Activated T-cell treated with anti-CD3 and anti-CD28 coated beads for 48 hours (primary cell): ENCODE measurements at regions not wholly inside any gene's neighbourhood (a gene's known extent, or its start where the extent isn't known, plus 50 kb on each side); places are given as distances from the start of the nearest gene placed in this dataset.
"Not testable (repeated sequence)": the region's sequence is repeated elsewhere in the genome, so short reads cannot be mapped to it uniquely, and the experiment has no call there.

Experiments
- DNase-seq: peaks from one replicate; pipeline ENCODE4 v3.0.0-alpha.2; 2020; ENCODE audit warnings: low read depth

GRCh38 chr6:140253096-140253495, 878.6 kb upstream of the CITED2 start:
- DNase-seq, result no peak

- DNase-seq, result no peak
Observed at GRCh38 chr6:140252099-140252498, 877.7 kb upstream of the CITED2 start.

GRCh38 chr6:140245296-140246040, 871.0 kb upstream of the CITED2 start:
- no peak for DNase-seq

- DNase-seq, result no peak
Observed at GRCh38 chr6:140237251-140237650, 862.8 kb upstream of the CITED2 start.

GRCh38 chr6:140236732-140237131, 862.3 kb upstream of the CITED2 start:
- no peak for DNase-seq

GRCh38 chr6:140230282-140230681, 855.8 kb upstream of the CITED2 start:
- no peak for DNase-seq

GRCh38 chr6:140228491-140228890, 854.0 kb upstream of the CITED2 start:
- DNase-seq, result no peak

GRCh38 chr6:140226637-140227036, 852.2 kb upstream of the CITED2 start:
- no peak for DNase-seq

GRCh38 chr6:140225701-140226436, 851.4 kb upstream of the CITED2 start:
- DNase-seq, result no peak

- DNase-seq, result no peak
Observed at GRCh38 chr6:140217283-140217682, 842.8 kb upstream of the CITED2 start.

GRCh38 chr6:140209775-140210174, 835.3 kb upstream of the CITED2 start:
- DNase-seq, result no peak

- DNase-seq, result no peak
Observed at GRCh38 chr6:140208286-140208685, 833.8 kb upstream of the CITED2 start.

GRCh38 chr6:140205795-140206593, 831.5 kb upstream of the CITED2 start:
- DNase-seq, result no peak

- DNase-seq, result no peak
Observed at GRCh38 chr6:140204154-140204553, 829.7 kb upstream of the CITED2 start.

GRCh38 chr6:140203661-140204147, 829.3 kb upstream of the CITED2 start:
- DNase-seq, result no peak

- no peak for DNase-seq
Observed at GRCh38 chr6:140202964-140203515, 828.6 kb upstream of the CITED2 start.

GRCh38 chr6:140201787-140202458, 827.5 kb upstream of the CITED2 start:
- DNase-seq, result no peak

GRCh38 chr6:140193269-140193668, 818.8 kb upstream of the CITED2 start:
- DNase-seq, result no peak

- DNase-seq, result no peak
Observed at GRCh38 chr6:140192018-140192417, 817.6 kb upstream of the CITED2 start.

GRCh38 chr6:140189263-140189662, 814.8 kb upstream of the CITED2 start:
- DNase-seq, result not testable (repeated sequence)

GRCh38 chr6:140185991-140186390, 811.5 kb upstream of the CITED2 start:
- DNase-seq, result no peak

- no peak for DNase-seq
Observed at GRCh38 chr6:140183881-140184280, 809.4 kb upstream of the CITED2 start.
